GM12874 (cell line): ENCODE measurements at regions not wholly inside any gene's neighbourhood (a gene's known extent, or its start where the extent isn't known, plus 50 kb on each side); places are given as distances from the start of the nearest gene placed in this dataset.

ENCODE experiments used
- TF ChIP-seq, protein P1 (sequence below): IDR thresholded peaks from 2 replicates; pipeline ENCODE4 v1.5.1; 2011; ENCODE audit warnings: low read depth, mild to moderate bottlenecking, control low read depth, low read length, moderate library complexity; ENCODE audit not compliant: insufficient read depth

- TF ChIP-seq, protein P1, sequence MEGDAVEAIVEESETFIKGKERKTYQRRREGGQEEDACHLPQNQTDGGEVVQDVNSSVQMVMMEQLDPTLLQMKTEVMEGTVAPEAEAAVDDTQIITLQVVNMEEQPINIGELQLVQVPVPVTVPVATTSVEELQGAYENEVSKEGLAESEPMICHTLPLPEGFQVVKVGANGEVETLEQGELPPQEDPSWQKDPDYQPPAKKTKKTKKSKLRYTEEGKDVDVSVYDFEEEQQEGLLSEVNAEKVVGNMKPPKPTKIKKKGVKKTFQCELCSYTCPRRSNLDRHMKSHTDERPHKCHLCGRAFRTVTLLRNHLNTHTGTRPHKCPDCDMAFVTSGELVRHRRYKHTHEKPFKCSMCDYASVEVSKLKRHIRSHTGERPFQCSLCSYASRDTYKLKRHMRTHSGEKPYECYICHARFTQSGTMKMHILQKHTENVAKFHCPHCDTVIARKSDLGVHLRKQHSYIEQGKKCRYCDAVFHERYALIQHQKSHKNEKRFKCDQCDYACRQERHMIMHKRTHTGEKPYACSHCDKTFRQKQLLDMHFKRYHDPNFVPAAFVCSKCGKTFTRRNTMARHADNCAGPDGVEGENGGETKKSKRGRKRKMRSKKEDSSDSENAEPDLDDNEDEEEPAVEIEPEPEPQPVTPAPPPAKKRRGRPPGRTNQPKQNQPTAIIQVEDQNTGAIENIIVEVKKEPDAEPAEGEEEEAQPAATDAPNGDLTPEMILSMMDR: no peak
These were observed 160.8 kb upstream of the GPR149 start for GRCh38 chr3:154590675-154591384.

DNA sequence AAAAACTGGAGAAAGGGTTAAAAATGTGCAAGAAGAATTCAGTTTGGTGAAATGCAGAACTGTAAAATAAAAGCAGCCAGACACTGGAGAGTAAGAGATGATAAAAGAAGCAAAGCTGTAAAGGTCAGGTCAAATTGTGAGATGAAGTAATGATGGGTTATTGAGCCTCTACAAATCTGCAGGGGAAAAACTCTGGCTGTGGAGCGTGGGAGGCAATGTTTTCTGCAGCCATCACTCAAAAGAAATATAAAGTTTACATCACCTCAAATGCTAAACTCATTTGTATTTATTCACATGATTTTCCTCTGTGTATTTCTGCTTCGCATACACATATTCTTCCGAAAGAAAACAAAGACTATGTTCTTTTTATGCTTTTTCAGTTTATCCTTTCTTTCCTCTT, 158.8 kb upstream of the GPR149 start:
- TF ChIP-seq, protein P1: no peak

DNA sequence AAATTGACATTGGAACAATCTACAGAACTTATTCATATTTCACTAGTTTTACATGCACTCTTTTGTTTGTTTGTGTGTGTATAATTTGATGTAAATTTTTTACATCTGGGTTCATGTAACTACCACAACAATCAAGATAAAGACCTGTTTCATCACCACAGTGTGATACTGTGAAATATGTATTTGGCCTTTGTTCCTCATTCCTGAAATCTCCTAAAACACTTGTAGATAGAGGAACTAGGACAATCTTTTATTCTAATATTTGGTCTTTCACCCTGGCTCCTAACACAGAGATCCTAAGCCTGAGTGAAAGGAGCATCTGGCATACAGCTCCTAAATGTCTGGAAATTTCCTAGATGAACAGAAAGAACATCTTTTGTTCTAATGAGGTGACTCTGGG, 155.0 kb upstream of the GPR149 start:
- TF ChIP-seq, protein P1: no peak

DNA sequence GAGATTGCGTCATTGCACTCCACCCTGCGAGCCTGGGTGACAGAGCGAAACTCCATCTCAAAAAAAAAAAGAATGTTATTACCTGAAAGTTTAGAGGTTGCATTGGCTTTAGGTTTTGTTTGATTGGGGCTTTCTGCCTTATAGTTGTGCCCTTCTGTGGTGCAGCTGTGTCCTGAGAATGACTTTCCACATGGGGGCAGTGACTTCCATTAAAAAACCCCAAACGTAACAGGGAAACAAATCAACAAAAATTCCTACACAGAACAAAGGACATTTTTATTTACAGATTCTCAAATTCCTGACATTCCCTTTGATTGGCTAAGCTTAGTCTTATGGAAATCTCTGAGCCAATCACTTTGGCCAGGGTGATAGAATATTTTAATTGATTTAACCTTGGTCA, 154.1 kb upstream of the GPR149 start:
- TF ChIP-seq, protein P1: no peak

- TF ChIP-seq, protein P1: no peak
These were observed 153.2 kb upstream of the GPR149 start for GRCh38 chr3:154583086-154583634.

- TF ChIP-seq, protein P1: no peak
These were observed 152.5 kb upstream of the GPR149 start for GRCh38 chr3:154582501-154582900.

- TF ChIP-seq, protein P1: no peak
These were observed 141.7 kb upstream of the GPR149 start for GRCh38 chr3:154571553-154572226.
